Left lung (tissue), 4 donors: ENCODE measurements at regions not wholly inside any gene's neighbourhood (a gene's known extent, or its start where the extent isn't known, plus 50 kb on each side); places are given as distances from the start of the nearest gene placed in this dataset.

Experiments used
- ATAC-seq: fragments of 200-7000 bp; cut with Tn5 transposase; one replicate; pipeline ENCODE4 v1.9.1; 2020; ENCODE audit warnings: moderate library complexity
- DNase-seq, 4 donors: peaks; one replicate each; pipeline ENCODE4 v3.0.0-alpha.2; 2013 to 2020
- H3K27ac ChIP-seq, 2 donors: fragments of 200-600 bp; sonication (generic) in 1 of 2; one replicate each; pipeline versions ENCODE4 v1.5.0 to v1.8.0; 2020 to 2021
- H3K27me3 ChIP-seq, 2 donors: fragments of 200-600 bp; sonication (generic) in 1 of 2; one replicate each; pipeline versions ENCODE4 v1.5.0 to v1.8.0; 2020 to 2021
- H3K36me3 ChIP-seq, 2 donors: fragments of 200-600 bp; sonication (generic) in 1 of 2; one replicate each; pipeline versions ENCODE4 v1.5.0 to v1.8.0; 2020 to 2021
- H3K4me1 ChIP-seq, 2 donors: fragments of 200-600 bp; one replicate each; pipeline ENCODE4 v1.8.0; 2021
- H3K4me3 ChIP-seq, 2 donors: fragments of 200-600 bp; sonication (generic) in 1 of 2; one replicate each; pipeline versions ENCODE4 v1.5.0 to v1.8.0; 2020 to 2021; ENCODE audit warnings: mild to moderate bottlenecking in 1 of 2
- H3K9me3 ChIP-seq, 2 donors: fragments of 200-600 bp; sonication (generic) in 1 of 2; one replicate each; pipeline versions ENCODE4 v1.5.0 to v1.8.0; 2020 to 2021
- CTCF ChIP-seq, 2 donors: fragments of 200-600 bp; sonication (generic) in 1 of 2; IDR thresholded peaks; one replicate each; pipeline versions ENCODE4 v1.5.0 to v1.8.0; 2021; ENCODE audit warnings: antibody characterized with exemption in 2 of 2
- intact Hi-C, 2 donors: fragments of 100-400 bp; cut with DNase I; formaldehyde crosslinking; loops; one replicate each; pipeline versions ENCODE4 v1.11.2 to v1.14.2; 2022
- donor health status: DM: no; HTN: yes; CAD: no.
- donor health status: DM: no; HTN: no; CAD: no.

- Histone ChIP-seq H3K9me3 (no peaks in the 10 kb centered on the region), H3K36me3 (no peaks in the 10 kb centered on the region), H3K4me3 (no peak overlapping the region), H3K27ac (no peak overlapping the region), H3K4me1 (no peaks in the 10 kb centered on the region), H3K27me3 (peaks cover 0 to 8% of the 10 kb centered on the region in 2 donors)
- ATAC-seq (peak; percentile 41), DNase-seq (peak in 1 of 4 donors; percentile 26)
- no peak for TF ChIP-seq CTCF (IDR thresholded peaks at IDR 0.05)
- intact Hi-C loops: no loop called here
Measured at GRCh38 chr1:29415156-29415830, 179.0 kb downstream of the PTPRU start.

GRCh38 chr1:29414086-29414485 is 177.8 kb downstream of the PTPRU start:
- Histone ChIP-seq H3K27me3 (peaks cover 0 to 12% of the 10 kb centered on the region in 2 donors), H3K4me3 (no peak overlapping the region), H3K27ac (no peak overlapping the region), H3K9me3 (no peaks in the 10 kb centered on the region), H3K4me1 (no peaks in the 10 kb centered on the region), H3K36me3 (no peaks in the 10 kb centered on the region)
- ATAC-seq: no peak
- intact Hi-C loops: no loop called here
- no peak for DNase-seq
- TF ChIP-seq CTCF (IDR thresholded peaks at IDR 0.05): no peak

GRCh38 chr1:29413661-29414060 is 177.3 kb downstream of the PTPRU start:
- Histone ChIP-seq H3K4me1 (no peaks in the 10 kb centered on the region), H3K4me3 (no peak overlapping the region), H3K9me3 (no peaks in the 10 kb centered on the region), H3K27ac (no peak overlapping the region), H3K36me3 (no peaks in the 10 kb centered on the region), H3K27me3 (peaks cover 0 to 16% of the 10 kb centered on the region in 2 donors)
- intact Hi-C loops: no loop called here
- TF ChIP-seq CTCF (IDR thresholded peaks at IDR 0.05): no peak
- no peak for DNase-seq
- ATAC-seq: no peak

GRCh38 chr1:29412591-29412990 is 176.3 kb downstream of the PTPRU start:
- no peak for TF ChIP-seq CTCF (IDR thresholded peaks at IDR 0.05)
- intact Hi-C loops: no loop called here
- Histone ChIP-seq H3K9me3 (no peaks in the 10 kb centered on the region), H3K4me3 (no peak overlapping the region), H3K4me1 (no peaks in the 10 kb centered on the region), H3K36me3 (no peaks in the 10 kb centered on the region), H3K27ac (no peak overlapping the region), H3K27me3 (peaks cover 0 to 18% of the 10 kb centered on the region in 2 donors)
- no peak for ATAC-seq
- no peak for DNase-seq

- TF ChIP-seq CTCF (IDR thresholded peaks at IDR 0.05): no peak
- H3K4me3 ChIP-seq: no peak overlapping the region
- peaks cover 0 to 19% of the 10 kb centered on the region in 2 donors for H3K27me3 ChIP-seq
- no peaks in the 10 kb centered on the region for H3K4me1 ChIP-seq
- intact Hi-C loops: no loop called here
- H3K27ac ChIP-seq: no peak overlapping the region
- H3K9me3 ChIP-seq: no peaks in the 10 kb centered on the region
- no peaks in the 10 kb centered on the region for H3K36me3 ChIP-seq
- DNase-seq: no peak
- ATAC-seq: no peak
Measured at GRCh38 chr1:29410476-29410875, 174.2 kb downstream of the PTPRU start.
